Fibroblast of skin of right biceps (primary cell): ENCODE measurements at regions not wholly inside any gene's neighbourhood (a gene's known extent, or its start where the extent isn't known, plus 50 kb on each side); places are given as distances from the start of the nearest gene placed in this dataset.

ENCODE experiments used
- DNase-seq: peaks from one replicate; pipeline ENCODE4 v3.0.0-alpha.2; 2013

DNA sequence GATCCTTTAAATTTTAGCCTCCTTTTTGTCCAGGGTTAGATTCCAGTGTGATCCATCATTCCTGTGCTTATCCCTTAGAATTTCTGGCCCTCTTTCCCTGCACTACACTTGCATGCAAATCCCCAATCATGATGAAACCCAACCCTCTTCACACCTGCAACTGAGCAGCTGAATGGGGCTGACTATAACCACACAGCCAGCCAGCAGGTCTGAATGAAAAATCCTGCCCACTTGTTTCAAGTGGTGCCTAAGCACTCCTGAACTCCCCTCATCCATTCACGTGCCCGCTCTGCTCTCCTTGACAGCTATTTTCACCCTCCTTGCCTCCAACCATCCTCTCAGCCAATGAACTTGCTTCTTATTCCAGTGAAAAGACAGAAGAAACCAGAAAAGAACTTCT is 80.5 kb upstream of the AFF3 start:
- DNase-seq: no peak

DNA sequence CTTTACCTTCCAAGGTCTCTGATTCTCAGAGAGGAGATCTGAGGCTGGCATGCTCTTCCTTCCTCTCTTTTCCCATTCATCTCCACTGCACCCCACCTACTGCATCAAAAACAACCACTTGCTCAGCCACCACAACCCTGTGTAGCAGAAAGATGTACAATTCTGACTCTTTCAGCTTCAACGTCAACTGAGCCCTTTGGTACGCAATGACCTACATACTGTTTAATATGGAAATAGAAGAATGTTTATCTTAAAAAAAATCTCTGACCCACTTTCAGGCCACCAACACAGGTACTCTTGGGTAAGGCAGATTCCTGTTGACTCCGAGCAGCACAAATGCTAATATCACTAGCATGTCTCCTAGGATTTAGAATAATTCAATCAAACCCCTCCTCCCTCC is 76.2 kb upstream of the AFF3 start:
- DNase-seq: no peak

DNA sequence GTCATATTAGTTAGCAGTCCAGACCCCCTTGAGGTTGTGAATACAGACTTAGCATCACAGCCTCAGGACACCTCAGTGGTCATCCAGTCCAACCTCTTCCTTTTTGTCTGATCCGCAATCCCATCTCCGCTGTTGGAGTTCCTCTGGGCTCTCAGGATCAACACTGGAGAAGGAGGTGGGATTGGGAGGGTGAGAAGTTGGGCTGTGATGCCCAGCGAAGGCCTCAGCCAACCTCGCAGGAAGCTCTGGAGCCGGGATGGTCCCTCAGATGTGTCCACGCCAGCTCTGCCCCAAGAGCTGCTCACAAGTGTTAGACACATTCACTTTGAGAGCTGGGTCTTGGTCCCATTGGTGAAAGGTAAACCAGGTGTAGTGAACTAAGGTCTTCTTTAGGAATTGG is 74.9 kb upstream of the AFF3 start:
- DNase-seq: no peak

DNA sequence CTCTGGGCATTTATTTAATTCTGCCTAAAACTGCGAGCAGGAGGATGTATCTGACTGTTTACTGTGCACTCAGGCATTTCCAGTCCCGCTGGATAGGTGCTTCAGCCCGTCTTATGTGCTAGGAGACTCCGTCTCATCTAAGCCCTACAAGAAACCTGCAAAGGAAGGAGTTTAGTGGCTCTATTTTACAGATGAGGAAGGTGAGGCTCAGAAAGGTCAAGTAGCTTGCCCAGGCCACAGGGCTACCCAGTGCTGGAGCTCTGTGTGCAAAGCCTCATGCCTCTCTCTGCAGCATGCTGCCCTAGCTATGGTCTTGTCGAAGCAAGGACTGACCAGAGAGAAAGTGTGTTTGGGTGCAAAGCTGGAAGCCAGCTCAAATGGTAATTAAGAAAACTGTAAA is 73.6 kb upstream of the AFF3 start:
- DNase-seq: no peak

DNA sequence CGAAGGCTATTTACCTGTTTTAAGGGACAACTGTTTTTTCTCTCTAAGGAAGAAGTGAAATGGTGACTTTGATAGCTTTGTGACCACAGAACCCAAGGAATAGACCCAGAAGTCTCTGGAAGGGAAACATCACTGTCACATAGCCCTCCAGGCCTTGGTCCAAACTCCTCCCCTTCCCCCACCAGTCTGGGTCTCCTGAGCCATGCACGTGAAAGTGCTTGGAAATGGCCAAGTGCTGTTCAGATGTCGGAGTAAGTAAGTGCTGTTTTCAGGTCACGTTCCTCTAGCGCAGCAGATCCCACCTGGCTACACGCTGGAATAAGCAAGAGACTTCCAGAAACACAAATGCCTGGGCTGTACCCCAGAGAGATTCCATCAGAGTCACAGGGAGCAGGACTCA is 73.0 kb upstream of the AFF3 start:
- DNase-seq: no peak

DNA sequence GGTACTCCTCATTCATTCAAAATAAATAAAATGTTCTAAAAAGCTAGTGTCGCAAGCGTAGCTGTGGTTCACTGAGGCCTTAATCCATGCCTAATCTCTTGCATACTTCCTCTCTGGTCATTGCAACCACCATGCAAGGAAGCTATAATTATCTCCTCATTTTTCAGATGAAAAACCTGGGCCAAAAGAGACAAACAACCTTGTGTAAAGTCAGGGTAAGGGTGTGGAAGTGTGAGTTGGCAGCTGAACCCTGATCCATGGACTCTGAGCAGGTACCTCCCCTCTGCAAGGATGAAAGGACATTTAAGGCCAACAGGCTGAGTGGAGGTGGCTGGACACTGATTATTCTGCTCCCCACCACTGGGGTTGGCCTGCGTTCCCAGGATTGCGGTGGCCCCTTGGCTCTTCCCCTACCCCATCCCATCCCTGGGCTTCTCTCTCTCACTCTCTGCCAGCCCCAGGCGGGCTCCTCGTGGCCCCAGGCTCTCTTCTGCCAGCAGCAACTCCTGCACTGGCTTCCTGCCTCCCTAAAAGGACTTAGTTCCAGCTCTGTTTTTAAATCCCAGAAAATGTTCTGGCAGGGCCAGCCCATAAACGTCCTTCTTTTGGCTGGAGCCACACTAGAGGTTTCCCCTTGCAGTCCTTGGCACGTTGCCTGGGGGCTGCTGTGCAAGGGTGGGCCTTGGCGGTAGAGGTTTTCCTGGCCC is 72.0 kb upstream of the AFF3 start:
- DNase-seq: no peak

DNA sequence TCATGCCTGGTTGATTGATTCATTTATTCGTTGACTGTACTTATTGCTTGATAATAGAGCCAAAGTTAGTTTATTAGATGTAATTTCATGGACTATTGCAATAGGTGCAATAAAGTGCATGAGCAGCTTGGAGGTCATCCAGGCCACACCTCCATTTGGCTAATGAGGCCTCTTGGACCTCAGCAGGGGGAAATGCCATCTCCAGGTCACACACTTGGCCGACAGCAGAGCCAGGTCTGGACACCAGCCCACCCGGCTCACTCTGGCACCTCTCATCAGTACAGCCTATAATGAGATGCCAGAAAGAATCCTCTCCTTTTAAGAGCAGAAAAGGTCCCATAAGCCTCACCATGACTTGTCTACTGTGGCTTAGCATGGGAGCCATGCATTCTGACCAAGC is 71.2 kb upstream of the AFF3 start:
- DNase-seq: no peak

DNA sequence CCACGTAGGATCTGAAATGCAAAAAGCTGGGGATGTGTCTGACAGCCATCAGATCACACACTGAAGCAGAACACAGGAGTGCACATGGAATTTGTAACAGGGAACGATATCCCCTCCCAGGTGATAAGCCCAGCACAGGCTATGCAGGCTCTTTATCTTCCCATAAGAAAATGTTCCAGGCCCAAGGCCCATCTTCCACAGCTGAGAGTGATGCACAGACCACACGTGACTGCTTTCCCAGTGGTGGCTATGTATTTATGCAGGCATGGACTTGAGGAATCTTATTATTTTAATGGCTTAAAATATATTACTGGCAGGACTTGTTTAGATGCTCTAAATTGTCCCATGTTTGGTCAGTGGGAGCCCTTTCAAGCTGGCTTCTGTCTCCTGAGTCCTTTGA is 70.5 kb upstream of the AFF3 start:
- no peak for DNase-seq

DNA sequence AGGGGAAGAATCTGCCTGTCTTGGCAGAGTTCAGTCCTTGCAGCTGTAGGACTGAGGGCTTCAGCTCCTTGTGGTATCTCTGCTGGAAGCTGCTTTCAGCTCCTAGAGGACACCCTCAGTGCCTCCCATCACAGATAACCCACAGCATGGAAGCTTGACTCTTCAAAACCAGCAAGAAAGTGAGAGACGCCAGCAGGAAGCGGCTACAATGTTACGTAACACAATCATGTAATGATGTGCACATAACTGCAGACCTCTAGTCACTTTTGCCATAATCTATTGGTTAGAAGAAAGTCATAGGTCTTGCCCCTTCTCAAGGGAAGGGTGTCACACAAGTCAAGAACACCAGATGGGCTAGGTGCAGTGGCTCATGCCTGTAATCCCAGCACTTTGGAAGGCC is 69.1 kb upstream of the AFF3 start:
- DNase-seq: no peak

DNA sequence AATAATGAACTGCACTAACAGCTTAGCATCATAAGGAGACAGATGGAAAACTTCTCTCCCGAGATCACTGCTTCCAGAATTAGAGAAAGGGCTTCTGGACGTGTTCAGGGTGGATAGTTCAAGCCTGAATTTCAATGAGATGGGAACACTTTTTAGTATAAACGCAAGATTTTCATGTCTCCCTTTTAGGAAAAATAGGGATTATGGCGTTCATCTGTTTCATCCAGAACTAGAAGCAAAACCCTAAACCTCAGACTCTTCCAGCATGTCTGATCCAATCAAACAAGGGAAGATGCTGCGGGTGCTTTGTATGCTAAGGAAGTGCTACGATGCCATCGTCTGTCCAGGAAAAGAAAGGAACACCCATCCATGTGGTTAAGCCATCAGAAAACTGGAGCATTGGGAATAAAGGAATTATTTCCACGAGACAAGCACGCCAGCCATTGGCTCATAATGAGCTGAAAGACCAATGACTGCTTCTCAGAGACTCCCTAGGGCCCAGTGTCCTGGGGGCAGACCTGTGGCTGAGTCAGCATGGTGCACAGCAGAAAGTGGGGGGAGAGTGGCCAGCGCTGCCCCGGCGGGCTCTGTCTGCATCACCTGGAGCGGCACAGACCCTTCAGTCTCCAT is 65.9 kb upstream of the AFF3 start:
- peak; percentile 64 for DNase-seq

DNA sequence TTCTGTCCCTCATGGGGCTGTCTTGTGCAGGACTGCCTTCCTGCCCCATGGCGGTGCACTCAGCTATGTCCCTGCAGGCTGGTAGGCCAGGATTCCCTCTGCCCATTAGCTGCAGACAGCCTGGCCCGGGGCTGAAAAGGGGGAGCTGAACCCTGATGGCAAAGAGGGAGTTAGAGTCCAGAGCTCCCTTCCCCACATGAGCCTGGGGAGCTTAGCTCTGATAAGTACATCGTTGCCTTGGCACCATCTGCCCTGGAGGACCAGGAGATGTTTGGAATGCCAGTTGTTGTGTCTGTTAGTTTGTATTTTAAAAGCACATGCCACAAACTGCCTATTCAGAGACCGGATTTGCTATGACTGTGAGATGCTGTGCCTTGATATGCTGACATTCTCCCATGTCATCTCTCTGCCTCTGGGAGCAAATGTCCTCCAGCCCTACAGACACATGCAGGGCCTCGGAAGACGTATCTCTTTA is 65.1 kb upstream of the AFF3 start:
- DNase-seq: no peak

DNA sequence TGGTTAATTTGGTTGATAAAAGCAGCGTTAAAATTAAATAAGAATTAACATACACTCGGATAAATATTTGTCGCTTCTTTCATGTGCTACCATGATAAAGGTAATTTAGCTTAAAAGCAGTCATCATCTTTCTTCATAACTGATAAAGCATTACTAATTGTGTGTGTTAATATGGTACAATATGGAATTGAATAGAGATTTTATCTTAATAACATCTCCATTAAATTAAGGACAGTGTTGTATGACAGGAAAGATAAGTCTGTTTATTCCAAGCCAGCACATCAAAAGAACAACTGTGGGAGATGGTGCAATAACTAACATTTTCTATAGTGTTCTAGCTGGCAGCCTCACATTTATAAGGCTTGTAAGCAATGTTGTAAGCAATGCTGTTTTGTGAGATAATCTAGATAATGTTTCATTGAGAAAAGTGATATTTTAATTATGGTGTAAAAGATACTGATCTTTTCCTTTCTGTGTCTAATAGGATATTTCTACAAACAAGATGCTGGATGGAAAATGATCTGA is 64.4 kb upstream of the AFF3 start:
- DNase-seq: no peak

DNA sequence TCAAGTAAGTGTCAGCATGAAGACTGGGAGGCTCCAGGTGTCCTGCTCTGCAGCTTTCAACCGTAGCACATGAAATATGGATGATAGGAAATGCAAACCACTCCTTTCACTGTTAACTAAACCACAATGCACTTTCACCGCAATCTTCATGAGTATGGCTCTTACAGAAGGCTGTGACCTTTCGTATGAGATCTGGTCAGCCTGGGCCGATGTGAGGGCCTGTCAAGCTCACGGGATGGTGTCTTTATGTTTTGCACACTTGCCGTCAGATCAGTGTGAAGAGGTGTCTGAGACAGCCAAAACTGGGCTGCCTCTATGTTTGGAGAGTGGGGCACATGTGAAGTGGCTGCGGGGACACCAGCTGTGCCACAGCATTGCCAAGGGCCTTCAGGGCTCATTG is 62.8 kb upstream of the AFF3 start:
- DNase-seq: no peak

DNA sequence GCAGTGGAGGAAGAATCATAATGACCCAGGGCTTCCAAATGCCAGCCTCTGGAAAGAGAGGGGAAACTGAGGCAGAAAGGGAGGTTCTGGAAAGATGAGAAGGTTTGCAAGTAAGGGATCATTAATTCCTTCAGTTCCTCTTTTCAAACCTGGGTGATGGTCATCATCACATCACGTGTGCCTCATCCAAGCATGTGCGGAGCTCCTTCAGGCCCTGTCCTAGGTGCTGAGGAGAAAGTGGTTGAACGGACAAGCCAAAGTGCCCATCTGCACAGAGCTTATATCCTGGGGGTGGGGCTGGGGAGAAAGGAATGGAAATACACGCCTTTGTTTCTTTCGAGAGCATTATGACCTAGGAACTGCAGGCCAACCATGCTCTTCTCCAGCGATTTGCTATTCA is 60.2 kb upstream of the AFF3 start:
- DNase-seq: no peak

DNA sequence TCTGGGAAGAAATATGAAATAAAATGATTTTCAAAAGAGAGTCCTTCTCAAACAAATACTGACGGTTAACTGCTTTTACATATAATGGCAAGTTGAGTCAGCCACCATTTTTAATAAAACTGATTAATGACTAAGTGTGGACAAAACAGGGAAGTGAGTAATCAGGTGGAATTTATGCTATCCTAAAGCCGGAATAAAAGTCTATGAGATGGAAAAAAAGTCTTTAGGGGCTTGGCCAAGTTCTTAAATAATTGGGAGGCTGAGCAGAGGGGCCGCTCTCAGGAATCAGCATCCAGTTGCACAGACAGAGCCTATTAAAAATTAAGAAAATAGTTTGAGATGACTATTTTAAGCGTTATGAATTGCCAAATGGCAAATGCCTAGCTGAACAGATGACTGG is 58.6 kb upstream of the AFF3 start:
- DNase-seq: peak; percentile 76

DNA sequence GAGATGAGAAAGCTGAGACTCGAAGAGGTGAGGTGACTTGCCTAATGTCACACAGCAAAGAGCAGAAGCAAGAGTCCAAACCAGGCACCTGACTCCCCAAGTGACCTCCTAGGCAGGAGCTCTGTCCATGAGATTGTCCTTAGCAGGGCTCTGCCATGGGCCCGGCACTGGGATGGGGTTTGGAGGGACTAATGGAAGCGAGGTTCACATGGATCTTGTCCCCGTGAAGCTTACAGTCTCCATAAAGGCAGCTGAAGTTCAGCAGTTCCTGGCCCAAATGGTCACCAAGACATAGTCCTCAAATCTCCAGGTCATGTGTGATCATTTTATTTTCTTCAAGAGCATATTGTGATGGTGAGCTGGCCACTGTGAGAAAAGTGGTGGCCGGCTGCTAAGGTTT is 57.0 kb upstream of the AFF3 start:
- DNase-seq: no peak

DNA sequence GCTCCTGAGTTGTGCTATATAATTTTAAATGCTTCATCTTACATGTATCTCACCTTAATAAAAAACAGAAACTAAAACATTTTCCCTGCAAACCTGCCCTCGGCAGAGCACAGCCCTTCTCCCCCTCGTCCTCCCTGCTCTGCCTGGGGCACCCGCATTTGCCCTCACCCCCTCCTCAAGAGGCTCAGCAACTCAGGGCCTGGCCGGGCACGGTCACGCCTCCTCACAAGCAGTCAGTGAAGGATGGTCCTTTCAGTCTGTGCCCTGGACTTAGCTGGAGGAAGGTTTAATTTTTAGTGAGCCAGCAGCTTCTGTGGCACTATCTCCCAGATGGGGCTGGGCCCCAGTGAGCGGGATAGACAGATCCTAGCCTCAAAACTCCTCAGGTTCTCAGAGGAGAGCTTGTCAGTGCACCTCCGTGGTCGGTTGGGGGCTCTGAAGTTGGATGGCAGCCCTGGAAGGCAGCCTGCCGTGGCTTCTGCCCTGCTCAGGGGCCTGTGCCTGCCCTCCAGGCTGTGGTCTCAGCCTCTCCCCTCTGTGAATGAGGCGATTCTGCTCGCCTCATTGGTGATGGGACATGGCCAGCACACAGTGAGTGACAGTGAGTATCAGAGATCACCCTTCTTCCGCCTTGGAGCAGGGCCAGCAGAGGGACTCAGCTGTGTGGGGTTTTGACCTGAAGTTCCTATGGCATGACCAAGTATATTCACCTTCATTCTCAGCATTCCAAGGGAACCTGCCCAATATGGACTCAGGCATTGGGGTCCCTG is 56.3 kb upstream of the AFF3 start:
- DNase-seq: peak; percentile 40

DNA sequence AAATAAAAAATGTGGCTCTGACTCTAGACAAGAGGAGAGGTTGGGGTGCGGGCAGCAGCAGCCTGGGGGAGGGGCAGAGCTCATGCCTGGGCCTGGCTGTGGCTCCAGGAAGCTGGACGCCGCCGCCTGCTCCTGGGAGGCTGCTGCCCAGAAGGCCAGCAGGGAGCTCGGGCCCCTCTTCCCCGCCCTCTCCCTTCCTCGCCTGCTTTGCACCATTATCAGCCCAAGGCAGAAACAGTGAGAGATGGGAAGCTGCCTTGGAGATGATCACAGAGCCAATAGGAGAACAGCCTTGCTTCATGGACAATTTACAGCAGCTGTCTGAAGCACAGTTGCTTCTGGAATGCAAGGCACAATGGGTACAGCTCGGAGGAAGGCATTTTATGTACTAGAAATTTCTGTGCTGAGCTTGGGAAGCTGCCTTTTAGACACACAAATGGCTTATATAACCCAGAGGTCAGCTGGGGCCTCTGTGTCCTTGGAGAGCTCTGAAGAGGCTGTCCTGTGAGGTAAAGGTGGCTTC is 55.3 kb upstream of the AFF3 start:
- DNase-seq: peak; percentile 89

DNA sequence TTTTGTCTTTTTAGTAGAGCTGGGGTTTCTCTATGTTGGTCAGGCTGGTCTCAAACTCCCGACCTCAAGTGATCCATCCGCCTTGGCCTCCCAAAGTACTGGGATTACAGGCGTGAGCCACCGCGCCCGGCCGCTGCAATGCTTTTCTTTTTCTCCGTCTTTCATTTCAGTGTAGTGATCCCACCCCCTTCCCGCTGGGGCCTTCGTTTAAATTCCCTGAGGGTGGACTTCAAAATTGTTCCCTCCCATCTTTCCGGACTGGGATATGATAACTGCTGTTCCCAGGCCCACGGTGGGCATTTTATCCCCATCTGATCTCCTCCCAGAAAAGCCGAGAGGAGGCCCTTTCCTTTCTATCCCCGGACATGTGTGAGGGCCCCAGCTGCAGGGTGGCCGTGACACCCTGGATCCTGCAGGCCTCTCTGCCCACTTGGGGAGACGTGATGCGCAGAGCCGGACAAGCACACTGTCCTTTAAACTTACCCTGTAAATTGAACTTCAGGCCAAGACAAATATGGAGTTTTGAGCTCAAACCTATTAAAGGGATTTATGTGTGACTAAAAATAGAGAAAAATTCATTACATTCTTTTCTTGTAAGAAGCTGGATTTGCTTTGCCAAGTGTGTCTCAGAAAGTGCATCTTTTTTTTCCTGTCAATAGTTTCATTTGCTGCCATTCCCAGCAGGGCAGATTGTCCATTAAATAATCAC is 54.5 kb upstream of the AFF3 start:
- peak; percentile 76 for DNase-seq

DNA sequence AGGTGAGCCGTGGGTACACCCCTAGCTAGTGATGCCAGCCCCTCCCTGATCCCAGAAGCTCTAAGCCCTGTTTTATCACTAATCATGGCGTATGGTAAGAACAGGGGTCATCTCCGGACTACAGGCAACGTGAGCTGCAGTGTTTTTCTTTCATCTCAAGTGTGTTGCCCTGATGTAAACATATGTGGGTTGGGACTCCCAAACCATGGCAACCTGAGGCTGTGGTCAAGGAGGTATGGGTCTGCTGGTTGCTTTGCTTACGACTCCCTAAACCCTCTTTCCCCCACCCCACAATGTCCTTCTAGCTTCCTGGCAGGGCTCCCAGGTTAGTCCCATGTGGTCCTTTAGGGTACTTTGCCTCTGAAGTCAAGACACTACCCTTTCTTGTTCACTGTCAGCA is 53.6 kb upstream of the AFF3 start:
- no peak for DNase-seq

DNA sequence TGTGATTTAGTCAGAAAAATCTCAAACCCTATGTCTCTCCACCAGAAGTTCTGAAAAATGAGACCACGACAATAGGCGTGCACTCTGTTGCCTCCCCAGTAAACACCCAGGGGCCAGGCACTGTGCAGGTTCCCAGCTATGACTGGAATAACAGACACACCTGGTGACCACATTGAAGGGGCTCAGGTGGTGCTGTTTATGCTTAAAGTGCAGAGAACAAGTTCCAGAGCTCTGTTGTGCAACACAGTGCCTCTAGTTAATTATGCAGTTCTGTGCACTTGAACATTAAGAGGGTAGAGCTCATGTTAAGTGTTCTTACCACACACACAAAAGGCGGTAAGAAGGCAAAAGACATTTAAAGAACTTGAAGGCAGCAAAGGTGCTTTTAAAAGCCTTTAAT is 52.6 kb upstream of the AFF3 start:
- DNase-seq: no peak

DNA sequence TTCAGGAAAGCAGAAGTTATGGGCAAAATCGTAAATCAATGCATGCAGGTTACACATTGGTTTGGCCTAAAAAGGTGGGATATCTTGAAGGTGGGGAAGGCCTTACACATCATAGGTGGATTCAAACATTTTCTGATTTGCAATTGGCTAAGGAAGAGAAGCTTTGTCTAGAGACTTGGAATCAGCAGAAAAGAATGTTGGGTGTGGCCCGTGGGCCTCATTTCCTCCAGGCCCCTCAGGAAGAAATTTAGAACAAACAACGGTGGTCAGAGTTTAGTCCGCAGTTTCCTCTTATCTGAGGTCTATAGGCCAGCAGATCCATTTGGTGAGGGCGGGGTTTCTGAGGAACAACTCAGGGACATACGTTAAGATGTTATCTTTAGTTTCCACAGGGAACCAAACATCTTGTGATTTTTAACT is 50.9 kb upstream of the AFF3 start:
- DNase-seq: no peak

DNA sequence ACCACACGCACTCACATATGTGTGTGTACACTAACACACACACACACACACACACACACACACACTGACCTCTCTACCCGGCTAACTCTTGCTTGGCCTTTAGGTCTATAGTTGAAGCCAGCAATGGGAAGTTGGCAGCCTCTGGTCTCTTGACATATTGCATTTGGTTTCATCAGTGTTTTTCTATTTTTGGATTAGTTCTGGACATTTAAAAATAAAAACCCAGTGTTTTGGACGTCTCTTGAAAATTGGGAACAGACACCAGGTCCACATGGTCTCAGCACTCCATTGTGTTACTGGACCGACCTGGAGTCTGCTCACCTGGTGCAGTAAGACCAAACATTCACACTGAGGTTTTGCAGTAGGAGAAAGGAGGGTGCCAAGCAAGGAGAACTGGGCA is 50.4 kb upstream of the AFF3 start:
- DNase-seq: no peak
